CMK (cell line): ENCODE measurements at regions not wholly inside any gene's neighbourhood (a gene's known extent, or its start where the extent isn't known, plus 50 kb on each side); places are given as distances from the start of the nearest gene placed in this dataset.
"Not testable (repeated sequence)": the region's sequence is repeated elsewhere in the genome, so short reads cannot be mapped to it uniquely, and the experiment has no call there.

Source experiments
- DNase-seq: peaks from one replicate; pipeline ENCODE4 v3.0.0-alpha.2; 2010; ENCODE audit warnings: low read depth

- not testable (repeated sequence) for DNase-seq
Observed at GRCh38 chr17:20843799-20844553, 198.8 kb downstream of the USP22 start.

- not testable (repeated sequence) for DNase-seq
Observed at GRCh38 chr17:20848869-20849443, 193.9 kb downstream of the USP22 start.

- not testable (repeated sequence) for DNase-seq
Observed at GRCh38 chr17:20851591-20852238, 191.1 kb downstream of the USP22 start.

GRCh38 chr17:20852239-20852989, 190.4 kb downstream of the USP22 start:
- DNase-seq = no peak

- DNase-seq = no peak
Observed at GRCh38 chr17:20852990-20853370, 189.8 kb downstream of the USP22 start.

- not testable (repeated sequence) for DNase-seq
Observed at GRCh38 chr17:20855910-20856470, 186.8 kb downstream of the USP22 start.

GRCh38 chr17:20866444-20867209, 176.2 kb downstream of the USP22 start:
- not testable (repeated sequence) for DNase-seq

- DNase-seq = not testable (repeated sequence)
Observed at GRCh38 chr17:20867436-20867937, 175.3 kb downstream of the USP22 start.

- DNase-seq = not testable (repeated sequence)
Observed at GRCh38 chr17:20867938-20868661, 174.7 kb downstream of the USP22 start.

GRCh38 chr17:20868662-20869007, 174.2 kb downstream of the USP22 start:
- DNase-seq = not testable (repeated sequence)

GRCh38 chr17:20873173-20873572, 169.6 kb downstream of the USP22 start:
- not testable (repeated sequence) for DNase-seq

GRCh38 chr17:20873688-20874328, 169.0 kb downstream of the USP22 start:
- DNase-seq = not testable (repeated sequence)

- not testable (repeated sequence) for DNase-seq
Observed at GRCh38 chr17:20877384-20877783, 165.4 kb downstream of the USP22 start.

- no peak for DNase-seq
Observed at GRCh38 chr17:20890338-20890737, 152.5 kb downstream of the USP22 start.

- not testable (repeated sequence) for DNase-seq
Observed at GRCh38 chr17:20895426-20895825, 147.4 kb downstream of the USP22 start.

- DNase-seq = no peak
Observed at GRCh38 chr17:20896153-20896649, 146.6 kb downstream of the USP22 start.

- not testable (repeated sequence) for DNase-seq
Observed at GRCh38 chr17:20898726-20899125, 144.1 kb downstream of the USP22 start.

- DNase-seq = not testable (repeated sequence)
Observed at GRCh38 chr17:20902496-20902895, 140.3 kb downstream of the USP22 start.

GRCh38 chr17:20903549-20903948, 139.3 kb downstream of the USP22 start:
- not testable (repeated sequence) for DNase-seq
